ENCODE measurements at regions not wholly inside any gene's neighbourhood (a gene's known extent, or its start where the extent isn't known, plus 50 kb on each side); places are given as distances from the start of the nearest gene placed in this dataset.

GRCh38 chr3:110851736-110852135, 219.9 kb upstream of the NECTIN3 start:
- TF ChIP-seq POLR2AphosphoS5 (IDR thresholded peaks at IDR 0.05; ENCODE audit: low read length) = no peak
- TF ChIP-seq YY1 (IDR thresholded peaks at IDR 0.05; ENCODE audit: low read depth, low read length) = no peak
- no peak for TF ChIP-seq RFX5 (IDR thresholded peaks at IDR 0.05; ENCODE audit: low read depth, low read length)
- TF ChIP-seq SMC3 (IDR thresholded peaks at IDR 0.05; ENCODE audit: borderline replicate concordance, low read length) = no peak
- TF ChIP-seq BRCA1 (IDR thresholded peaks at IDR 0.05; ENCODE audit: low read depth, low read length) = no peak
- no peak for TF ChIP-seq POU2F2 (IDR thresholded peaks at IDR 0.05; ENCODE audit: borderline replicate concordance, low read depth, low read length)
- TF ChIP-seq POLR2A (IDR thresholded peaks at IDR 0.05; ENCODE audit: low read depth, low read length) = no peak
- no peak for TF ChIP-seq MLLT1 (IDR thresholded peaks at IDR 0.05)
- TF ChIP-seq ESRRA (IDR thresholded peaks at IDR 0.05; ENCODE audit: low read length) = no peak
- TF ChIP-seq, protein P1, sequence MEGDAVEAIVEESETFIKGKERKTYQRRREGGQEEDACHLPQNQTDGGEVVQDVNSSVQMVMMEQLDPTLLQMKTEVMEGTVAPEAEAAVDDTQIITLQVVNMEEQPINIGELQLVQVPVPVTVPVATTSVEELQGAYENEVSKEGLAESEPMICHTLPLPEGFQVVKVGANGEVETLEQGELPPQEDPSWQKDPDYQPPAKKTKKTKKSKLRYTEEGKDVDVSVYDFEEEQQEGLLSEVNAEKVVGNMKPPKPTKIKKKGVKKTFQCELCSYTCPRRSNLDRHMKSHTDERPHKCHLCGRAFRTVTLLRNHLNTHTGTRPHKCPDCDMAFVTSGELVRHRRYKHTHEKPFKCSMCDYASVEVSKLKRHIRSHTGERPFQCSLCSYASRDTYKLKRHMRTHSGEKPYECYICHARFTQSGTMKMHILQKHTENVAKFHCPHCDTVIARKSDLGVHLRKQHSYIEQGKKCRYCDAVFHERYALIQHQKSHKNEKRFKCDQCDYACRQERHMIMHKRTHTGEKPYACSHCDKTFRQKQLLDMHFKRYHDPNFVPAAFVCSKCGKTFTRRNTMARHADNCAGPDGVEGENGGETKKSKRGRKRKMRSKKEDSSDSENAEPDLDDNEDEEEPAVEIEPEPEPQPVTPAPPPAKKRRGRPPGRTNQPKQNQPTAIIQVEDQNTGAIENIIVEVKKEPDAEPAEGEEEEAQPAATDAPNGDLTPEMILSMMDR (IDR thresholded peaks at IDR 0.05 in 2 of 3, conservative IDR thresholded peaks at IDR 0.05 in 1 of 3; ENCODE audit: control insufficient read depth in 2 of 3, extremely low read depth in 1 of 3, insufficient read depth in 1 of 3, low read depth in 3 of 3, low read length in 3 of 3) = no peak
- no peak for TF ChIP-seq SUZ12 (IDR thresholded peaks at IDR 0.05; ENCODE audit: unreplicated experiment)
- TF ChIP-seq ZNF274 (IDR thresholded peaks at IDR 0.05; ENCODE audit: insufficient read depth, insufficient read length) = no peak
- no peak for TF ChIP-seq HDAC6 (IDR thresholded peaks at IDR 0.05; ENCODE audit: unreplicated experiment)

Measured in GM12878 (cell line).